ENCODE measurements at regions not wholly inside any gene's neighbourhood (a gene's known extent, or its start where the extent isn't known, plus 50 kb on each side); places are given as distances from the start of the nearest gene placed in this dataset.
"Not testable (repeated sequence)": the region's sequence is repeated elsewhere in the genome, so short reads cannot be mapped to it uniquely, and the experiment has no call there.

DNA sequence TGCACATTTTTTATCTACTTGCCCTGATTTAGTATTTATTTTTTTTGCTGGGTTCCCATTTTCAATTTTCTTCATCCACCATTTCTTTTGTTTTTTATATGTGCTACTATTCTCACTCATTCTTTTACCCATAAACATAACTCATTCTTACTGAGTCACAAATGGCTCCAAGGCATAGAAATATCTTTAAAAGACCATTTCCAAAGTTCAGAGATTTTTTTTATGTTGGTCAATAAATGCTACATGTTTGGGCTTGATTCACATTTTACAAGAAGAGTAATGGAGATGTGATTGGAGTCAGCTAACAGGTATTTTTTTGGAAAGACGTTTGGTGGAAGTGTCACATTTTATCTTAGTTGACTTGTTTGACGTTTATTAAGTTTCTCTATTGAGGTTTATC, 1303.2 kb upstream of the LRRTM3 start:
- DNase-seq (ENCODE audit: low read depth in 2 of 2) = no peak

DNA sequence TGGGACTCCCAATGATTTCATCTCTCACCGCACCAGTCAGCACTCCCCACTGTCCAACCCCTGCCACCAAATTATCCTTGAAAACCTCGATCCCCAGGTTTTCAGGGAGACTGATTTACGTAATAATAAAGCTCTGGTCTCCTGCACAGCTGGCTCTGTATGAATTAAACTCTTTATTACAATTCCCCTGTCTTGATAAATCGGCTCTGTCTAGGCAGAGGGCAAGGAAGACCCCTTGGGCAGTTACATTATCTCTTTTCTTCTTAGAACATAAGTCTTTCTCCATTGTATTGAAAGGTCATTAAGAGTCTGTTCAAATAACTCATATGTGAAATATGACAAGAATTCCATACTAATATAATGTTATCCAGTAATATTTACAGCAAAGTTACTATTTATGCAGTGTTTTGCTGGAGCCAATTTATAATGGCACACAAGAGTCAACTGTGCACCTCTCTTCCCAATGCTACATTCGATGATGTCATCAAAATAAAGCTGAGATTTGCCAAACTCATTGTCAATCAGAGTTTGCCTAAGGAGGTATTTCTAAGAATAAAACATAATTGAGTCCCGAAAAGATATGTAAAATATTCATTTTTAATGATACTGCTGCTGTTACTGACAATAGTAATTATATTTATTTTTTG, 1297.2 kb upstream of the LRRTM3 start:
- no peak for DNase-seq (ENCODE audit: low read depth in 2 of 2)

DNA sequence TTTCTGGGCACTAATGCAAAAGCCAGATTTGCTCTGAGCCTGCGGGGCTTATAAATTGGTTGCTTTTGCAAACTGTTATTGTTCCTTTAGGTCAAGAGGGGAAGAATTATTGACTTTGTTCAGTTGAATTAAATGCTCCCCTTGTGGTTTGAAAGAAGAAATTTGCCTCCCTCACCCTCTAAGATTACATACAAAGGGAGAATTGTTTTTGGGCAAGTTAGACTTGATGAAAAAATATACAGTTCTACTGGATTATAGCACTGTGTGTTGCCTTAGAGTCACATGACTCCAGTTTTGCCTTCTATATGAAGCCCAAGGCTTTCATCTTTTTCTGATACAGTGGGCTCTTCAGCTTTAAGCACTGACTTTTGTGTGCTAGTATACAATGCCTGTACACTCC, 1265.8 kb upstream of the LRRTM3 start:
- no peak for DNase-seq (ENCODE audit: low read depth in 2 of 2)

DNA sequence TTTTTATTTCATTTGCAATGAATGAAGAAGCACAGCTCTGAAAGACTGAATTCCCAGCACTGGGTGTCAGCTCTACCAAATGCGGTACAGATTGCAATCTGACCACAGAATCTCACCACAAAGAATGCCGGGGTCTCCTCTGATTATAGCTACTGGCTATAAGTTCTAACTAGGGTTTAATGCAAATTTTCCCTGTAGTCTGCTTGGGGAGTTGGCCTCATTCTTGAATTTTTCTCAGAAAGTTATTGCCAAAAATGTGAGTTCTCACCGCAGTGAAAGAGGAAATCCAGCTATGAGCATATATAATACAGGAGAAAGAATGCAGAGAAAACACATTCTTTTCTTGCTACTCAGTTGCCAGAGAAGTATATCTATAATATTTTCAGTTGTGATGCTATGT, 1255.7 kb upstream of the LRRTM3 start:
- no peak for DNase-seq (ENCODE audit: low read depth in 2 of 2)

DNA sequence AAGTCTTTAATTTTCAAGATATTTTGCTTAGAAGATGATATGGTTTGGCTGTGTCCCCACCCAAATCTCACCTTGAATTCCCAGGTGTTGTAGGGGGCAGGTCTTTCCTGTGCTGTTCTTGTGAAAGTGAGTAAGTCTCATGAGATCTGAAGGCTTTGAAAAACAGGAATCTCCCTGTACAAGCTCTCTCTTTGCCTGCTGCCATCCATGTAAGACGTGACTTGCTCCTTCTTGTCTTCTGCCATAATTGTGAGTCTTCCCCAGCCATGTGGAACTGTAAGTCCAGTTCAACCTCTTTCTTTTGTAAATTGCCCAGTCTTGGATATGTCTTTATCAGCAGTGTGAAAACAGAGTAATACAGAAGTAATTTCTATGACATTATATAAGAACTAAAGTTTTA, 1255.2 kb upstream of the LRRTM3 start:
- DNase-seq (ENCODE audit: low read depth in 2 of 2) = not testable (repeated sequence)

DNA sequence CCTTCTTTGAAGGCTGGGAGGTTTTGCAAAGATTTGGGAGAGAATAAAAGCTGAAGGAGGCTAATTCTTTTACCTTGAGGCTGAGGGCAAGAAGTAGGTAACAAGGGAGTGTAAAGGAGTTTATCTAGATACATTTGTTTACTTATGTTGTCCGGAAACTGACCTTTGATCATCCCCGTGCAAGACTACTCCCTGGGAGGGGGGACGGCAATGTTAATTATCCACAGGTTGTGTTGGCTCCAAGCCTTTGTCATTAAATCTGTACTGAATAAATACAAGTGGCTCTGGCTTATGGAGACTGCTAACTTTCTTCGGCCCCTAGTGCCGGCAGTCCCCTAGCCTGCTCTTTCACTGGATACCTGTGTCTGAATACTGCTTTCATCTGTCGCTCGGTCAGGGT, 1250.6 kb upstream of the LRRTM3 start:
- DNase-seq (ENCODE audit: low read depth in 2 of 2) = no peak

DNA sequence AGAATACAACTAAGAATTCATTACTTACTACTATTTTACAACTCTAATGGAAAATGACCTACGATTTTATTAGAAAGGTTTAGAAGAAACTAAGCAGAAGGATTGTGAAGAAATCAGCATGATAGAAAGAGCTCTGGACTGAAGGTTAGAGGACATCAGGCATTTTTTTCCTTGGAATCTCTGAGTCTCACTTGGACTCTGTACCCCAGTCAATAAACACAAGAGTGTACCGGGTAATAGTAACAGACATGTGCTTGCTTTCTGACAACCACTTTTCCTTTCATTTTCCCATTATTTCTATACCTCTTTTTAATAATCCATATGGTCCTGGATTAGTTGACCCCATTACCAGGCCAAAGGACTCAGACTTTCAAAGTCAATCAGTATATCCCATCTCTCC, 1240.9 kb upstream of the LRRTM3 start:
- DNase-seq (ENCODE audit: low read depth in 2 of 2) = no peak

DNA sequence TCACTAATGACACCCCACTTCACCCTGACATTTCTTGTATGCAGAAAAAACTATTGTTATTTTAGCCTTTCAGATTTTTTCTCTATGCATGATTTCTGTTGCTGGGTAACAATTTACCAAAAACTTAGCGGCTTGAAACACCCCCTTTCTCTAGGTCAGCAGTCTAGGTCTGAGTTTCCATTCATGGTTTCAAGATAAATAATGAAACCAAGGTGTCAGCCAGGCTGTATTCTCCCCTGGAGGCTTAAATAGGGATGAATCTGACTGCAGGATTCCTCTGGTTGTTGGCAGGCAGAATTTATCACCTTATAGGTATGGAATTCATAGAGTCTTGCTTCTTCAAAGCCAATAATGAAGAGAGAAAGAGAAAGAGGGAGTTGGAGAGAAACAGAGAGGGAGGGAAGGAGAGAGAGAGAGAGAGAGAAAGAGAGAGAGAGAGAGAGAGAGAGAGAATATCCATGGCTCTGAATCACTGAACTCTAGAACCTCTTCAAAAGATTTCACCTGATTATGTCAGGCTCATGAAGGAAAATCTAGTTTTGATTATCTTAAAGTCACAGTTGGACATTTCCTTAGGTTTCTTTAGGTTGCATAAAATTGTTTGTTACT, 1224.6 kb upstream of the LRRTM3 start:
- no peak for DNase-seq (ENCODE audit: low read depth in 2 of 2)

DNA sequence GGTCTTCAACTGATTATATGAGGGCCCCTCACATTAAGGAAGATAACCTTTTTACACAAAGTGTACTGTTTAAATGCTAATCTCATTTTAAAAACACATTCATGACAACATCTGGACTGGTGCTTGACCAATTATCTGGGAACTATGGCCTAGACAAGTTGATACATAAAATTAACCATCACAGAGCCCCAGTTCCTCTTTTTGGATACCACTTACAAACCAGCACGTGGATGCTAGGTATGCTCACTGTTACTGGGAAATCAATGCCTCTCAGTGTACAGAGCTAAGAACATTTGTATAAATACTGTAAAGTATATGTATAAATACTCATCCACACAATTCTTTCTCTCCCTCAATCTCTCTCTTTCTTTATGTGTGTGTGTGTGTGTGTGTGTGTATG, 1217.8 kb upstream of the LRRTM3 start:
- DNase-seq (ENCODE audit: low read depth in 2 of 2) = no peak

DNA sequence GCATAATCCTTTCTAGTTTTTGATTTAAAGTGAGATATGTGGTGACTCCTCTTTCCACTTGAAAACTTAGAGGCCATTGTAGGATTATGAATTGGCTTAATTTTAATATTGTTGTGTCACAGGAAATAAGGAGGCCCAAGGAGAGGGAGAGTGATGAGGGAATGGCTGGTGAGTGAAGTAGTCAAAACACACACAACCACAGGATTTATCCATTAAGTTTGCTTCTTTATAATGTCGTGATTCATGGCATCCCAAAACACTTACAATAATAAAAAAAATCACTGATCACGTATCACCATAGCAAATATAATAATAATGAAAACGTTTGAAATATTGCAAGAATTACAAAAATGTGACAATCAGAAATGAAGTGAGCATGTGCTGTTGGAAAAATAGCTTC, 1215.5 kb upstream of the LRRTM3 start:
- no peak for DNase-seq (ENCODE audit: low read depth in 2 of 2)

DNA sequence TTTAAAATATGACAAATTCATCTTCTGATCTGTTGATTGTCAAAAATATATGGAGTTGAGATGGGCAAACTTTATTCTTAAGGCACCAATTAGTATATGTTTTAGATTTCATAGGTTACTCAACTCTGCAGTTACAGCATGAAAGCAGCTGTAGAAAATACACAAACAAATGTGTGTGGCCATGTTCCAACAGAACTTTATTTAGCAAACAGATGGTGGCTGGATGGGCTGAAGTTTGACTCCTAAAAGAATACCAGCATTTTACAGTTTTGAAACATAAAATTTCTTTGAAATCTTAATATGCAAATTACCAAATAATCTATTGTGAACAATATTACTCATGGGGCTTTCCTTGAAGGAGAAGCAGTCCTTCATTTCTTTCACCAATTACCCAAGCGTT, 1206.0 kb upstream of the LRRTM3 start:
- DNase-seq (ENCODE audit: low read depth in 2 of 2) = no peak

DNA sequence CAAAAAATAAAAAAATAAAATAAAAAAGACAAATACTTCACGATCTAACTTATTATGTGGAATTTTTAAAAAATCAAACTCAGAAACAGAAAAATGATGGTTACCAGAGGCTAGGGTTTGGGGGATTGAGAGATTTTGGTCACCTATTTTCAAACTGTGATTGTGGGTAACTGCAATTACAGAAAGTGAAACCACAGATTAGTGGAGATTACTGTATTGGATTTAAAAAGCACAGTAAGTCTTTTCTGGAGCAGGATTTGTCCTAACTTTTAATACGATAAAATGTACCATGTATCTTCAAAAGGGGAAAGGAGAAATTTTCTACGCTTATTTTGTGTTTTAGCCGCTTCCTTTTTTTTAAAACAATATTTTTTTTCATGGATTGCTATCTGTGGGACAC, 1204.9 kb upstream of the LRRTM3 start:
- DNase-seq (ENCODE audit: low read depth in 2 of 2) = no peak

DNA sequence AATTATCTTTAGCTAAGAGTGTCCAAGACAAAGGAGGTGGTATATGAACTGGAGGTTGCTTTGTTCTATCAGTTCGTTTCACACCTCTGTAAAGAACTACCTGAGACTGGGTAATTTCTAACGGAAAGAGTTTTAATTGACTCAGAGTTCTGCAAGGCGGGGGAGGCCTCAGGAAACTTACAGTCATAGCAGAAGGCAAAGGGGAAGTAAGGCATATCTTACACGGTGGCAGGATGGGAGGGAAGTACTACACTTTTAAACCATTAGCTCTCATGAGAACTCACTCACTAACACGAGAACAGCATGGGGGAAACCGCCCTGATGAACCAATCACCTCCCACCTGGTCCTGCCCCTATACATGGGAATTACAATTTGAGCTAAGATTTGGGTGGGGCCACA, 1202.3 kb upstream of the LRRTM3 start:
- DNase-seq (ENCODE audit: low read depth in 2 of 2) = no peak

DNA sequence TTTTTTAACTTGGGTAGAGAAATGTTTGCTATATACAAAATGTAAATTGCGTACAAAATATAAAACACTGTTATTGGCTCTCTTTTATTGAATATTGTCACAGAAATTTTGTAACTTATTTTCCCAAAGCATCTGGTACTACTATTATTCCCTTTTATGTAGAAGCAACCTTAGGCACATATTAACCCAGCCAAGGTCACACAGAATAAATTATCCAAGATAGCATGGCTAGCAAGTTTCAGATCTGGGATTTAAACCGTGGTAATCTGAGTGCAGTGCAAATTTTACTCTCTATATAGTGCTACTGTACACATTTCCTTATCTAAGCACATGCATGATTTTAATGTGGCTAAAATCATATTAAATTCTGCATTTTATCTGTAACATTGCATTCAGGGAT, 1190.5 kb upstream of the LRRTM3 start:
- DNase-seq (ENCODE audit: low read depth in 2 of 2) = no peak

DNA sequence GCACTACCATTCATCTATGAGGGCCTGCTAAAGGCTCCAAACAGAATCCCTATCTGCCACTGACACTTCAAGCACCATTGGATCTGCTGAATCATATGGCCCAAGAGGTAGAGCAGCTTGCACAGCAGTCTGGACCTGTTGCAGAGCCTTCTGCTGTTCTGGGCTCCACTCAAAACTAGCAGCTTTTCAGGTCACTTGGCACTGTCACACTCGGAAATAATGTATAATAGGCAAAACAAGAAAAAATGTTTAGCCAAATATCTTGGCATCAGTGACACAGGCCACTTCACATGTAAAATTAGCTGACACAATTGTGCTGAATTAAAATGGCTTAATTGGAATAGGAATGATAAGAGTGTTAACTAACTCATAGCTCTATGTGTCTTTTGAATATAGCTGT, 1182.9 kb upstream of the LRRTM3 start:
- no peak for DNase-seq (ENCODE audit: low read depth in 2 of 2)

DNA sequence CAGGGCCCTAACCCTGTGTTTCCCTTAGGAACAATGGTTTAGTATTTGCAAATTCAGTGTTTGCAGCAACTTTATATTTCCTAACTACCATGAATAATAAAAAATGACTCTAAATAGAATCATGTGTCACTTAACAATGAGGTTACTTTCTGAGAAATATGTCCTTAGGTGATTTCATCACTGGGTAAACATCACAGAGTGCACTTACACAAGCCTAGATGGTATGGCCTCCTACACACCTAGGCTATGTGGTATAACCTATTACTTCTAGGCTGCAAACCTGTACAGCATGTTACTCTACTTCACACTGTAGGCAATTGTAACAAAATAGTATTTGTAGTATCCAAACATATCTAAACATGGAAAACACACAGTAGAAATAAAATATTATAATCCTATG, 1174.6 kb upstream of the LRRTM3 start:
- DNase-seq (ENCODE audit: low read depth in 2 of 2) = no peak

DNA sequence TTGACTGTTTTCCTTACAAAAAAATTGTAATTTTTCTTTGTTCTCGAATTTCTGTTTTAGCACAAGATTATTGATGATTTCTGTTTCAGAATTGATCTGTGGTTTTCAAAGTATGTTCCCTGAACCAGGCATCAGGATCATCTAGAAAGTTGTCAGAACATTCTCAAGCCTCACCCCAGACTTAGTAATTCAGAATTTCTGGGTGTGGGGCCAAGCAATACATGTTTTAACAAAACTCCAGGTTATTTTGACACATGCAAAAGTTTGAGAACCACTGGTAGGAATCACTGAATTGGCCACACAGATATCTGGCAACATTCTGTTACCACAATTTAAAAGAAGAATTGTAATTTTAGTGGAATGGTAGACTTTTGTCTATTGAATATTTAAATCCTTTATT, 1173.9 kb upstream of the LRRTM3 start:
- DNase-seq (ENCODE audit: low read depth in 2 of 2) = no peak

DNA sequence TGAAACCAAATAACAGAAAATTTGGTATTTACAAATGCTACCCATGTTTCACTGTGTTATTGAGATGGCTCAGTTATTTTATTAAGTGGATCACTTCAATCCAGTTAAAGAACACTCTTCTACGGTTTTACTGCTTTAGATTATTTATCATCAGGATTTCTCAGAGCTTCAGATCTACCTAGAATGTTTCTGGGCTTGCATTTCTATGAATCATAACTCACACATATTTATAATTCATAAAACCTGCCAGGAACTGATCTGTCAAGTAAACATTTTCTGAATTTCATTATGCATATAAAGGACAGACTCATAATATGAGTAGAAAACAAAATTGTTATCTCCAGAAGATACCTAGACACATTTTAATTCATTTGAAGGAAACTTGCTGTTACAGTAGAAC, 1172.3 kb upstream of the LRRTM3 start:
- no peak for DNase-seq (ENCODE audit: low read depth in 2 of 2)

DNA sequence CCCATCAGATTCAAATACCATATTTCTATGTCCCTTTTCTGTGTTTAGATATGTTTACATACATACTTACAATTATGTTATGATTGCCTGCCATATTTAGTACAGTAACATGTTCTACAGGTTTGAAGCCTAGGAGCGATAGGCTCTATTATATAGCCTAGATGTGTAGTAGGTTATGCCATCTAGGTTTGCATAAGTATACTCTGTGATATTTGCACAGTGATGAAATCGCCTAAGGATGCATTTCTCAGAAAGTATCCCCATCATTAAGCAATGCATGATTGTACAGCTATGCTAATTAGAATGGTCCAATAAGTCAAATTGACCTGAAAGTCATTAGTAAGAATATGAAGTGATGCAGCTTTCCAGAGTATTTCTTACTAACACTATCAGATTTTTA, 1171.7 kb upstream of the LRRTM3 start:
- DNase-seq (ENCODE audit: low read depth in 2 of 2) = no peak

DNA sequence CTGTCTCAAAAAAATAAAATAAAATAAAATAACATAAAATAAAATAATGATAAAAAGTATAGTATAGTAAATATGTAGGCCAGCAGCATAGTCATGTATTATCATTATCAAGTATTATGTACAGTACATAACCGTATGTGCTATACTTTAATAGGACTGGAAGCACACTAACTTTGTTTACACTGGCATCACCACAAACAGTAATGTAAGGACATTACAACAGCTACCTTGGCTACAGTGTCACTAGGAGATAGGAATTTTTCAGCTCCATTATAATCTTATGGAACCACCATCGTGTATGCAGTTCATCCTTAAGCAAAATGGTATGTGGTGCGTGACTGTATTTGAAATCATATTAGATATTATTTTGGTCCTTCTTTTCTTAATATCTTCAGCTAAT, 1163.5 kb upstream of the LRRTM3 start:
- no peak for DNase-seq (ENCODE audit: low read depth in 2 of 2)

DNA sequence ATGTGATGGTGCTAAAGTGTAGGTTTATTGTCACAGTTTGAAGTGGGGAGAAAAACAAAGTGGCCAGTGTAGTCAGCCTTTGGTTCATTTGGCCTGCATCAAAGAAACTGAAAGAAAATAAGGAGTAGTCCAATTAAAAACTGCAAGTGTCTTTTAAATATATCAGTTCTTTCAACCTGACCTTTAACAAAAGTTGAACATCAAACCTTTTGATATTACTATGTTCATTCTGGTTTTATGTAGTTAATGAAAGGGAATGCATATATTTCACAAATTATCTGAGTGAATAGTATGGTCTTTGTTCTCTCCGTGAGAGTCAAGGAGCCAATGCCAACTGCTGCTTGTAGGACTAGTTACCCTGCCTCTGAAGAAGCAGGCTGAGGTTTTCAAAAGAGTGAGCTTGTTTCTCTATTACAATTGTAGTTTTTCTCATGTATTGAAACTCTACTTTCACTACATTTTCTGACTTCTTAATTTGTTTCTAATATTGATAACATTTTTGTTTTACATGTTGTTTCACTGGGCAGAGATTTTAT, 1160.8 kb upstream of the LRRTM3 start:
- DNase-seq (ENCODE audit: low read depth in 2 of 2) = no peak

DNA sequence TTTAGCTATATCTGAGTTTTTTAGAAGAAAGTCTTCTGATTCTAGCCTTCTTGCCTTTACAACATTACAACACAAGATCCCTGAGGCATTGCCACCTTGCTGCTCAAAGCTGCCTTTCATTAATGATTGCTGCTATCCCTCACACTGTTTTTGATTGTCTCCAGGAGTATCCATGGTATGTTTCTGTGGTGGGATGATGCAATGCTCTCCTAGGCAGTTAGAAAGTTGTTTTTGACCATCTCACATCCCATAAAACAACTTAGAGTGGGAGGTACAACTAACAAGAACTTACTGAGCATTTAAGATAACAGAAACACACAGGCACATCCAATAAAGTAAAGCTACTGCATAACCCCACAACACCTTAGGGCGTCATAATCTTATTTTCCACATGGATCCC, 1156.0 kb upstream of the LRRTM3 start:
- DNase-seq (ENCODE audit: low read depth in 2 of 2) = no peak

DNA sequence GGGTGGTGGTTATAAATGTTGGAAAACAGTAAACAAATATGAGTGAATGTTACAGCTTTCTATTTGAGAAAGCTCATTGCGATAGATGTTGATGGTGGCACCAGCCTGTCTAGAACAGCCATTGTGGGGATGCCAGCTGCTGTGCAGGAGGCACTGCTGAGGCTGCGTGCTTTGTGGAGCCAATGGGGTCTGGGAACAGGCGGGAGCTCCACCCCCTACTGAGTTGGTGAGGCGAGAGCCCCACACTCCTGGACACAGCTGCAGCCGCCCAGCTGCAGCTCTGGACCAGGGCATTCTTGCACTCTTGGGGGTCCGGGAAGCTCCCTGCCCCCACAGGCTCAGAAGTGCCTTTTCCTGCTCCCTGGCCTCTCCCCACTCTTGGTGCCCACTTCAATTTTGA, 1147.1 kb upstream of the LRRTM3 start:
- no peak for DNase-seq (ENCODE audit: low read depth in 2 of 2)

DNA sequence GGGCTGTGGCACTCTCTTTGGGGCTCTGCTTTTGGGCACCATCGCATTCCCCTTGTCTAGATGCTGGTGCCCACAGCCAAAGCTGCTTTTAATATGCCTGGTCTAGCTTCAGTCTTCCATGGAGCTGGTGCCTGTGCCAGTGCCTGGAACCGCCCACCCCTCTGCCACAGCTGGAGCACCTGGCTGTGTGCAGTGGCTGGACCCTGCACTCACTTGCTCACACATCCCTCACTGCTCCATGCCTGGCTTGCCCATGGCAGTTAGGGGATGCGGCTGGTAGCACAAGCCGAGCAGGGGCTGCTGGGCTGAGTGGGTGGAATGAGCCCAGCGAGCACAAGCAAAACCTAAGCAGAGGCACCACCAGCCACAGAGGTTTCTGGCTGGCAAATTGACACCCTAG, 1145.9 kb upstream of the LRRTM3 start:
- DNase-seq (ENCODE audit: low read depth in 2 of 2) = no peak
